Testis (tissue), 2 donors: ENCODE measurements at regions not wholly inside any gene's neighbourhood (a gene's known extent, or its start where the extent isn't known, plus 50 kb on each side); places are given as distances from the start of the nearest gene placed in this dataset.

Experiments
- DNase-seq: peaks from one replicate; pipeline ENCODE4 v3.0.0-alpha.2; 2019
- H3K27ac ChIP-seq, 2 donors: fragments of 200-600 bp; sonication (generic); one replicate each; pipeline ENCODE4 v1.5.1; 2019
- H3K27me3 ChIP-seq: fragments of 200-600 bp; sonication (generic); one replicate; pipeline ENCODE4 v1.5.1; 2019
- H3K36me3 ChIP-seq: fragments of 200-600 bp; sonication (generic); one replicate; pipeline ENCODE4 v1.5.1; 2017; ENCODE audit warnings: low read depth; ENCODE audit errors: missing control alignments
- H3K4me1 ChIP-seq: fragments of 200-600 bp; sonication (generic); one replicate; pipeline ENCODE4 v1.5.1; 2019
- H3K4me3 ChIP-seq, 2 donors: fragments of 200-600 bp; sonication (generic); one replicate each; pipeline ENCODE4 v1.5.1; 2017 to 2019
- H3K9me3 ChIP-seq: fragments of 200-600 bp; sonication (generic); one replicate; pipeline ENCODE4 v1.5.1; 2017
- POLR2A ChIP-seq: fragments of 450-650 bp; IDR thresholded peaks from one replicate; pipeline ENCODE4 v1.6.1; 2017; ENCODE audit warnings: antibody characterized with exemption, mild to moderate bottlenecking, moderate library complexity
- WGBS, 2 donors: methylation state at CpG; one replicate each; pipeline ENCODE4 v1.1.5; 2018; 5-methylcytosine and 5-hydroxymethylcytosine counted together
- intact Hi-C: fragments of 100-400 bp; cut with DNase I; formaldehyde crosslinking; loops from one replicate; pipeline ENCODE4 v1.15.1; 2023; ENCODE audit warnings: low total_unique reads
- TF ChIP-seq, protein P1 (sequence below), 3 experiments: fragments of 450-650 bp in 2 of 3; fragments of 200-600 bp in 1 of 3; sonication (generic) in 1 of 3; IDR thresholded peaks; one replicate each; pipeline ENCODE4 v1.5.1; 2016 to 2019; ENCODE audit warnings: antibody characterized with exemption in 3 of 3, mild to moderate bottlenecking in 2 of 3, moderate library complexity in 1 of 3

DNA sequence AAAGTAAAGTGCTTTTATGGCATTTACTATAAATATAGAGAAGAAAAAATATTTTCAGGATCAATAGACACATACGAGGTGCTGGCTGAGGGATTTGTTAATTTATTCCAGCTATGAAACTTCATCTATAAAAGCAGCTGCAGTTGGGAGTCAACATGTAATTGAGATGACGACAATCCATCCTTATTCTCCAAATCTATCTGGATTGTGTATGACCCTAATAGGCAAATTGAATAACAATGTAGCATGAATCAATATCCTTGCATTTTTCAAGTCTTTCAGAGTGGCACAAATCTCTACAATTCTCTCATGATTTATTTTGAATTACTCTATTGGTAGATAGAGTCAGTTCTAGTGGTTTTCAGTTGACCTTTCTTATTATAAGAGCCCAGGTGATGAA is 1296.5 kb upstream of the SPRY2 start:
- TF ChIP-seq, protein P1, sequence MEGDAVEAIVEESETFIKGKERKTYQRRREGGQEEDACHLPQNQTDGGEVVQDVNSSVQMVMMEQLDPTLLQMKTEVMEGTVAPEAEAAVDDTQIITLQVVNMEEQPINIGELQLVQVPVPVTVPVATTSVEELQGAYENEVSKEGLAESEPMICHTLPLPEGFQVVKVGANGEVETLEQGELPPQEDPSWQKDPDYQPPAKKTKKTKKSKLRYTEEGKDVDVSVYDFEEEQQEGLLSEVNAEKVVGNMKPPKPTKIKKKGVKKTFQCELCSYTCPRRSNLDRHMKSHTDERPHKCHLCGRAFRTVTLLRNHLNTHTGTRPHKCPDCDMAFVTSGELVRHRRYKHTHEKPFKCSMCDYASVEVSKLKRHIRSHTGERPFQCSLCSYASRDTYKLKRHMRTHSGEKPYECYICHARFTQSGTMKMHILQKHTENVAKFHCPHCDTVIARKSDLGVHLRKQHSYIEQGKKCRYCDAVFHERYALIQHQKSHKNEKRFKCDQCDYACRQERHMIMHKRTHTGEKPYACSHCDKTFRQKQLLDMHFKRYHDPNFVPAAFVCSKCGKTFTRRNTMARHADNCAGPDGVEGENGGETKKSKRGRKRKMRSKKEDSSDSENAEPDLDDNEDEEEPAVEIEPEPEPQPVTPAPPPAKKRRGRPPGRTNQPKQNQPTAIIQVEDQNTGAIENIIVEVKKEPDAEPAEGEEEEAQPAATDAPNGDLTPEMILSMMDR (IDR thresholded peaks at IDR 0.05): no peak
- no peak for TF ChIP-seq POLR2A
- Histone ChIP-seq H3K4me3 (no peak overlapping the region), H3K4me1 (no peaks in the 10 kb centered on the region), H3K27ac (no peak overlapping the region), H3K36me3 (no peaks in the 10 kb centered on the region), H3K9me3 (no peaks in the 10 kb centered on the region), H3K27me3 (no peaks in the 10 kb centered on the region)
- 87 to 89% methylated on average over 2 of the region's 2 CpGs for WGBS, 2 donors
- intact Hi-C loops: no loop called here
- no peak for DNase-seq

- TF ChIP-seq, protein P1 (IDR thresholded peaks at IDR 0.05): no peak
- no peak for TF ChIP-seq POLR2A
- H3K36me3 ChIP-seq: no peaks in the 10 kb centered on the region
- no peak for DNase-seq
- H3K4me1 ChIP-seq: no peaks in the 10 kb centered on the region
- no peaks in the 10 kb centered on the region for H3K9me3 ChIP-seq
- intact Hi-C loops: no loop called here
- H3K27ac ChIP-seq: no peak overlapping the region
- H3K27me3 ChIP-seq: no peaks in the 10 kb centered on the region
- no peak overlapping the region for H3K4me3 ChIP-seq
Measured at GRCh38 chr13:81636120-81636519, 1295.2 kb upstream of the SPRY2 start.

DNA sequence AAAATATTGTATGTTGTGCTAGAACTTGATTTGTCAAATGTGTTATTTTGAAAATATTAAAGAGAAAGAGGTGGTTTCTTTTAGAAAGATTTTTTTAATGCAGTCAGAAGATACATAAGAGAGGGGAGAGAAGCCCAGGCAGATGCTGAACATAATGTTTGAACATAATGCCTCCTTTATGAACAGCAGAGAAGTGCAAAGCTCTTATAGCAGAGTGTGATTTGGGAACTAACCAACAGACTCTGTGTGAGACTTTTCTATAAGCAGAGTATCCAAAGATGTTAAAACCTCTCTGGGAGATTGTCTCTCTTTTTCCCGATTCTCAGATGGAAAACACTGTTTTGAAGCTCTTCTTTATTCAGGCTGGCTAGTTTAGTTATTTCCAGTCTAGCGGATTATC is 1274.1 kb upstream of the SPRY2 start:
- intact Hi-C loops: no loop called here
- no peak overlapping the region for H3K27ac ChIP-seq
- DNase-seq: no peak
- no peaks in the 10 kb centered on the region for H3K4me1 ChIP-seq
- 90 to 96% methylated on average over 2 of the region's 2 CpGs for WGBS, 2 donors
- TF ChIP-seq, protein P1 (IDR thresholded peaks at IDR 0.05): no peak
- TF ChIP-seq POLR2A: no peak
- H3K9me3 ChIP-seq: no peaks in the 10 kb centered on the region
- no peaks in the 10 kb centered on the region for H3K27me3 ChIP-seq
- H3K36me3 ChIP-seq: no peaks in the 10 kb centered on the region
- H3K4me3 ChIP-seq: no peak overlapping the region

- intact Hi-C loops: no loop called here
- Histone ChIP-seq H3K4me3 (no peak overlapping the region), H3K36me3 (no peaks in the 10 kb centered on the region), H3K9me3 (no peaks in the 10 kb centered on the region), H3K4me1 (no peaks in the 10 kb centered on the region), H3K27ac (no peak overlapping the region), H3K27me3 (no peaks in the 10 kb centered on the region)
- no peak for DNase-seq
- TF ChIP-seq, protein P1 (IDR thresholded peaks at IDR 0.05): no peak
- TF ChIP-seq POLR2A: no peak
- 61 to 69% methylated on average over 1 of the region's 1 CpG for WGBS, 2 donors
Measured at GRCh38 chr13:81610644-81611043, 1269.7 kb upstream of the SPRY2 start.

DNA sequence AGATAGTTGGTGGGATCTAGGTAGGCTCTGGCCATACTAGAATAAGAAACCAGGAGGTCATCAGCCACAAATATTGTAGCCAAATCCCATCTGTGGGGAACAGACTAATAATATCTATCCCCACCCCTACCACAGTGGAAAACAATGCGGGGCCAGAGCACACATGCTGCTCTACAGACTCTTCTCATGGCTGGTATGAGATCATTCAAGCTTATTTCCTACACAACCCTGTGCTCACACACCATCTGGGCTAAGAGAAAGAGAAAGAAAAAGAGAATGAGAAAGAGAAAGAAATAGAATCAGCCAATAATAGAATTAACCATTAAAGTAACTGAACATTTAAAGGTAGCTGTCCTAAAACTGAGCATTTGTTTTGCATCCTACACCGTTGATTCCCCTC is 1268.4 kb upstream of the SPRY2 start:
- H3K9me3 ChIP-seq: no peaks in the 10 kb centered on the region
- H3K36me3 ChIP-seq: no peaks in the 10 kb centered on the region
- no peak overlapping the region for H3K4me3 ChIP-seq
- intact Hi-C loops: no loop called here
- no peak overlapping the region for H3K27ac ChIP-seq
- no peak for DNase-seq
- H3K4me1 ChIP-seq: no peaks in the 10 kb centered on the region
- WGBS, 2 donors: 87 to 92% methylated on average over 2 of the region's 2 CpGs
- H3K27me3 ChIP-seq: no peaks in the 10 kb centered on the region
- TF ChIP-seq, protein P1 (IDR thresholded peaks at IDR 0.05): no peak
- no peak for TF ChIP-seq POLR2A
